Stimulated activated CD4-positive, alpha-beta T cell treated with anti-CD3 and anti-CD28 coated beads, Interleukin-2, amount 100 ng/mL, for 48 hours (primary cell): ENCODE measurements at regions not wholly inside any gene's neighbourhood (a gene's known extent, or its start where the extent isn't known, plus 50 kb on each side); places are given as distances from the start of the nearest gene placed in this dataset.
"Not testable (repeated sequence)": the region's sequence is repeated elsewhere in the genome, so short reads cannot be mapped to it uniquely, and the experiment has no call there.

ENCODE experiments used
- DNase-seq, 2 donors: peaks; one replicate each; pipeline ENCODE4 v3.0.0-alpha.2; 2020

DNA sequence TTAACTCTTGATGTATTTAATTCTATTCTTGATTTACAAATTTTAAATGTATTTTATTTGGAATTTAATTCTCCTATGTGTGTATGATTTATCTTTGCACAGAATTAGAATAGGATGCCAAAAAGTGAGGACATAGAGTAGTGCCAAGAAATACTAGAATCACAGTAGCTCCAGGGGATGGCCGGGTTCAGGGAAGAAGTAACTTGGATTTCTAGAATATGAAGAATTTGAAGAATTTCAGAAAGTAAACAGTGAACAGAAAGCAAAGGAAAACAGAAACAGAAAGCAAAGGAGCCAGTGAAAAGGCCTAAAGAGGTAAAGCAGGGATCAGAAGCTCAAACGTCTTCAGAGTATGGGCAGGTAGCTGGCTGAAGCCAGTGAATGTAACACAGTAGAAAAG lies 1187.6 kb downstream of the RPA4 start:
- DNase-seq = no peak

GRCh38 chrX:98077440-98077839 lies 1193.7 kb downstream of the RPA4 start:
- DNase-seq = no peak

DNA sequence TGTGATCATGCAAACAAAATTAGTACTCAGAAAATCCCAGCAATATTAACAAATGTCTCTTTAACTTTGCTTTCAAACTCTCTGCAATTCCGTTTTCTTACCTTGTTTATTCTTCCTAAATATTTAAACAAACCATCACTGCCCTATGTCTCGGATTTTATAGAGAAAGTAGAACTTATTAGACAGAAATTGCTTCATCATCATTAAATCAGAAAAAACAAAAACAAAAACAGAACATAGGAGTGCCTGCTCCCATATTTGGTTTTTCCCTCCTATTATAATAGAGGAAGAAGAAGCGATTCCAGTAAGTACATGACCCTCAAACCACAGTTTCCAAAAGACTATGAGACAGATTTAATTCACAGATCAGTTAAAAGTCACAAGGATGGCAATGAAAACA lies 1228.0 kb downstream of the RPA4 start:
- no peak for DNase-seq

- DNase-seq = no peak
These were observed 1230.3 kb downstream of the RPA4 start for GRCh38 chrX:98114021-98114420.

GRCh38 chrX:98141466-98141865 lies 1257.8 kb downstream of the RPA4 start:
- no peak for DNase-seq

DNA sequence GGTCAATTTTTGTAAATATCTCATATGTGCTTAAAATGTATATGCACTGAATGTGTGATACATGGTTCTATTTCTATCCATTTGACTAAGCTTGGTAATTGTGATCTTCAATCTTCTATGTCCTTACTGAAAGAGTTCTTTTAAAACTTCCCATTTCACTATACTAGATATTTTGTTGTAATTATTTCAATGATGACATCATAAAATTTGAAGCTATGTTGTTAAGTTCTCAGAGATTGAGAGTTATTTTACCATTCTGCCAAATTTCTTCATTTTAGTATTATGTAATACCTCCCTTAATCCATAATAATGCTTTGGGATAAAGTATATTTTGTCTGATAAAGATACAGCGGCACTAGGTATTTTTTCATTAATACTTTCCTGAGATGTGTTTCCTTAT lies 1307.3 kb downstream of the RPA4 start:
- no peak for DNase-seq

DNA sequence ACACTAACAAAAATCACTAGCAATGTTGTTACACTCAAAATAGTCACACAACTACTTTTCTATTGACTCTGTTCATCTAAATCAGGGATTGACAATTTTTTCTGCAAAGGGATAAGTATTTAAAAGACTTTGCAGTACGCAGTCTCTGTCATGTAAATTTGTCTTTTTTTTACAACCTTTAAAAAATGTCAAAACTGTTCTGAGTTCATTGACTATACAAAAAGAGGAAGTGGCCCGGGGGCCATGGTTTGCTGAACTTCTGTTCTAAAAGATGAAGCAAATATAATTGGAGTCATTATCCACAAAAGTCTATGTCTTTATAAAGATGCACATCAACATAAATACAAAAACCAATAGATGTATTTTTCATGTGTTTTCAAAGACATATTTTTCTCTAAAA lies 1310.3 kb downstream of the RPA4 start:
- no peak for DNase-seq

- no peak for DNase-seq
These were observed 1320.1 kb downstream of the RPA4 start for GRCh38 chrX:98203800-98204199.

- no peak for DNase-seq
These were observed 1324.2 kb downstream of the RPA4 start for GRCh38 chrX:98207947-98208346.

DNA sequence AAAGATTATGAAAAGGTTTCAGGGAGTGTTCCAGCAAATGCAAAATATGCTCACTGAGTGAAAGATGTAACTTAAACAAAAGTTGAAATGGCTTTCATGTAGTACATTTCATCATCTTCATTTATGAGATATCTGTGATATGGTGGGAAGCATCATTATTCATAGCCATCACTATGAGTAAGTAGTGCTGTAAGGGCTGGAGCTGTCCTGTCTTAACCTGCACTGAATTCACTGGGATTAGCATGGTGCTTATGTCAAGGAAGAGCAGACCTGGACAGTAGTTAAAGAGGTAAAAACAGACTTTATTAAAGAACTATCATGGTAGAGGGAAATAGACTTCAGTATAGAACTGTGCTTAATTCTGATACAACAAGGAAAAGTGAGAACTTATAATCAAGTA lies 1347.3 kb downstream of the RPA4 start:
- no peak for DNase-seq

DNA sequence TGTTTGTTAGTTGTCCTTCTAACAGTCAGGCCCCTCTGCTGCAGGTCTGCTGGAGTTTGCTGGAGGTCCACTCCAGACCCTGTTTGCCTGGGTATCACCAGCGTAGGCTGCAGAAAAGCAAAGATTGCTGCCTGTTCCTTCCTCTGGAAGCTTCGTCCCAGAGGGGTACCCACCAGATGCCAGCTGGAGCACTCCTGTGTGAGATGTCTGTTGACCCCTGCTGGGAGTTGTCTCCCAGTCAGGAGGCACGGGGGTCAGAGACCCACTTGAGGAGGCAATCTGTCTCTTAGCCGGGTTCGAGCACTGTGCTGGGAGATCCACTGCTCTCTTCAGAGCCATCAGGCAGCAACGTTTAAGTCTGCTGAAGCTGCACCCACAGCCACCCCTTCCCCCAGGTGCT lies 1356.4 kb downstream of the RPA4 start:
- DNase-seq = not testable (repeated sequence)

- no peak for DNase-seq
These were observed 1379.4 kb downstream of the RPA4 start for GRCh38 chrX:98263135-98263534.

GRCh38 chrX:98289726-98290125 lies 1406.0 kb downstream of the RPA4 start:
- DNase-seq = no peak

DNA sequence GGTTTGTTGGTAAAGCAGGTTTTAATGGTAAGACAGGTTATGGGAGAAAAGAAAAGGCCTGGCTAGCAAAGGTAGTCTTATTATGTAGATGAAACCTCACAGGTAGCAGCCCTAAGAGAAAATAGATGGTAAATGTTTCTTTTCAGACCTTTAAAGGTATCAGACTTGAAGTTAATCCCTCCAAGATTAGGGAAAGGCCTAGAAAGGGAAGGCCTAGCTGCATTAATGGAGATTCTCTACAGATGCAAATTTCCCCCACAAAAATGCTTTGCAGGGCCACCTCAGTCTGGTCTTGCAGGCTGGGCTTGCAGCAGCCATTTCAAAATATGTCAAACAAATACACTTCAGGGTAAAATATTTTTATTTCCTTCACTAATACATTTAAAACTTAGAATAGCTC lies 1410.6 kb downstream of the RPA4 start:
- DNase-seq = no peak

DNA sequence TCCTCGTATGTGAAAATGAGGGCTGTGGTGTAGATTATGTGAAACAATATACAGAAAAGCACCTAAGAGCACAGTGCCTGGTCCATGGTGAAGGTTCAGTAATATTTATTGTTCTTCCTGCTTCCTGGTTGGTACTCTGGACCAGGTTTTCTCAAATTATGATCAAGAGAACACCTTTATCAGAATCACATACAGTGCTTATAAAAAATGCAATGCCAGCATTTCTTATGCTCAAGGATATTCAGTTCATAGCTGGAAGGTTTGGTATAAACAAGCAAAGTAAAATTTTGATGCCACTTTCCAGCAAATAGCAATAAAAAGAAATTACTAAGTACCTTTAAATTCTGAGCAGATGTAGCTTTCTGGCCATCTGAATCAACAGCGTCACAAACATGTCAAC lies 1412.4 kb downstream of the RPA4 start:
- DNase-seq = no peak

- no peak for DNase-seq
These were observed 1416.1 kb downstream of the RPA4 start for GRCh38 chrX:98299785-98300184.

DNA sequence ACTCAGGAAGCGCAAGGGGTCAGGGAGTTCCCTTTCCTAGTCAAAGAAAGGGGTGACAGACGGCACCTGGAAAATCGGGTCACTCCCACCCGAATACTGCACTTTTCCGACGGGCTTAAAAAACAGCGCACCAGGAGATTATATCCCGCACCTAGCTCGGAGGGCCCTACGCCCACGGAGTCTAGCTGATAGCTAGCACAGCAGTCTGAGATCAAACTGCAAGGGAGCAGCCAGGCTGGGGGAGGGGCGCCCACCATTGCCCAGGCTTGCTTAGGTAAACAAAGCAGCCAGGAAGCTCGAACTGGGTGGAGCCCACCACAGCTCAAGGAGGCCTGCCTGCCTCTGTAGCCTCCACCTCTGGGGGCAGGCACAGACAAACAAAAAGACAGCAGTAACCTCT lies 1416.8 kb downstream of the RPA4 start:
- not testable (repeated sequence) for DNase-seq

DNA sequence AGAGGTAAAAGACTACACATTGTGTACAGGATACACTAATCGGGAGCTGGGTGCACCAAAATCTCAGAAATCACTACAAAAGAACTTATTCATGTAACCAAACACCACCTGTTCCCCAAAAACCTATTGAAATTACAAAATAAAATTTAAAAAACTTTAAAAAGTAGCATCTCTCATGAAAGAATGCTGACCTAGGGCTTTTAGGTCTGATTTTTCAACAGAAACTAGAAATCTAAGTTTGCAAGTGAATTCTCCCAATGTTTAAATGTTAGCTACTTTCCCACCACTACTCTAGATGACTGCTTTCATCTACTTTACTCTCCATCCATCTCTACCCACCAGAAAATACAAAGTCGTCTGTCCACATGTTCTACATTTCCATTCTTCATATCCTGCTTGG lies 1447.7 kb downstream of the RPA4 start:
- DNase-seq = no peak

GRCh38 chrX:98338544-98338943 lies 1454.8 kb downstream of the RPA4 start:
- DNase-seq = no peak

DNA sequence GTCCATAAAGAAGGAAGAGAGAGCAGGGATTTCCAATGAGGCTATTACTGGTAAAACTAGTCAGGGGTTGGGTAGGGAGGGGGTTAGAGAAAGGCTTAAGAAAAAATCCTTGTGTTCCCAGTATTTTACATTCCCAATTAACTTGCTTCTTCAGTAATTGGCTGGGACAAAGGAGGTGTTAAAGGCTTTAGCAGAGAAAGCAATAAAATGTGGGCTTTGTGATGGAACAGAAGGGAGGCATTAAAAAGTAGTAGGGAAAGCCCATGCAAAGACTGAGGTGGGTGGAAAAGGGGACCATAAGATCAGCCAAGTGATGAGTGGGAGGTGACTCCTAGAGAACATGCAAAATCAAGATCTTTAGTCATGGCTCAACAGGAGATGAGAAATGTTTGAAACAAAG lies 1467.2 kb downstream of the RPA4 start:
- DNase-seq = no peak

DNA sequence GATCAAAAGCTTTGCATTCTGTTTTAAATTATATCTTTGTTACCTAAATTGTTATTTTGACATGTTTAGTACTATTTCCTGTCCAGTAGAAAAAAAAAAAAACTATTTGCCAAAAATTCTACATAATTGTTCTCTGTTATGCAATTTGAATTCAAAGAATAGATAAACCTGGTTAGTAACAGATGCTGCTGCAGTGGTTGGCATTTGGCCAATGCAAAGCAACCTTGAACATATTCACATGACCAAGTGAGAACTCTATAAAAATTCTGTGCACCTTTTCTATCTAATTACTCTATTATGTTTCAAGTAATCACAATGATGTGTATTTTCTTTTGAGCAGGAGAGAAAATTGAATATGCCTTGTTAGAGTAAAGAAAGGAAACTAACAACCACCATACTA lies 1473.4 kb downstream of the RPA4 start:
- DNase-seq = no peak

GRCh38 chrX:98362630-98363029 lies 1478.9 kb downstream of the RPA4 start:
- DNase-seq = no peak

- DNase-seq = no peak
These were observed 1488.3 kb downstream of the RPA4 start for GRCh38 chrX:98371994-98372393.

DNA sequence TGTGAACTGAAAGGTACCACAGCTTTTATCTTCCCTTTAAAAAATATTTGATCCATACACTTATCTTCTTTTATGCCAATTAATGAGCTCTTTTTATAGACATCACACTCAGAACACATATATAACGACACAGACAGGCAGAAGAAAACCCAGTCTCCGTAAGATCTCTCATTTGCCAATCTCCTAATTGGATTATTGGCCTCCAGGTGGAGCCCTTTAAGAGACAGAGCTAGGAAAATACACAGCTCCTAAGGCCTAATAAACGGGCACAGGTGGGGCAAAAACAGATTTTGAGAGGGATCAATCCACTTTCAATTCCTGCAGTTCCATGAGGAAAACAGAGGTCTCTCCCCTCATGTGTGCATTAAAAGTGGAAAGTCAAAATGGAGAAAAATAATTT lies 1495.4 kb downstream of the RPA4 start:
- no peak for DNase-seq

- no peak for DNase-seq
These were observed 1496.4 kb downstream of the RPA4 start for GRCh38 chrX:98380106-98380505.

DNA sequence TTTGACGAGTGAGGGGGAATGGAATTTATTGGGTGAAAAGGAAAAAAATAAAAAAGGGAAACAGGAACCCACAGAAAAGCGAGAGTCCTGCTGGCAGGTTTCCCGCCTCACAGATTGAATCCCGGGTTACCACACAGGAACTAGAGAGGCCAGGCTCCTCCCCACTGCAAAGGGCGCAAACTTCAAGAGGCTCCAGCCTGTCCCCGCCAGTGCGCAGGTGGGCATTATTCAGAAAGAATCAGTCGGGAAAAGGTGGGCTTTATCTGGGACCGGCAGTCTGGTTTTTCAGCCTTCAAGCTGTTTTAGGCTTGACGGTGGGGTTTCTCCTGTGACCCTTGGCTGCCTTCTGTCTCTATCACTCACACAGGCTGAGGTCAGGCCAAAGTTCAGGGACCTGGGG lies 1496.8 kb downstream of the RPA4 start:
- DNase-seq = no peak
